Limb (tissue), 2 donors: ENCODE measurements at regions not wholly inside any gene's neighbourhood (a gene's known extent, or its start where the extent isn't known, plus 50 kb on each side); places are given as distances from the start of the nearest gene placed in this dataset.

Experiments
- DNase-seq, 2 donors: peaks; one replicate each; pipeline ENCODE4 v3.0.0-alpha.2; 2016; ENCODE audit errors: extremely low spot score in 2 of 2

- DNase-seq: peak in 1 of 2 donors; percentile 40
These were observed 313.9 kb upstream of the NWD2 start for GRCh38 chr4:36930562-36931111.

GRCh38 chr4:36944232-36944631 is 300.3 kb upstream of the NWD2 start:
- DNase-seq: no peak

GRCh38 chr4:36961420-36961819 is 283.1 kb upstream of the NWD2 start:
- no peak for DNase-seq

- DNase-seq: no peak
These were observed 277.6 kb upstream of the NWD2 start for GRCh38 chr4:36966756-36967460.

- no peak for DNase-seq
These were observed 265.0 kb upstream of the NWD2 start for GRCh38 chr4:36979533-36979932.

- DNase-seq: no peak
These were observed 254.2 kb upstream of the NWD2 start for GRCh38 chr4:36990128-36990872.

GRCh38 chr4:36997727-36998126 is 246.8 kb upstream of the NWD2 start:
- no peak for DNase-seq

- no peak for DNase-seq
These were observed 244.3 kb upstream of the NWD2 start for GRCh38 chr4:37000281-37000680.

- DNase-seq: no peak
These were observed 242.7 kb upstream of the NWD2 start for GRCh38 chr4:37001688-37002436.

GRCh38 chr4:37002625-37003024 is 241.9 kb upstream of the NWD2 start:
- DNase-seq: no peak

- no peak for DNase-seq
These were observed 236.3 kb upstream of the NWD2 start for GRCh38 chr4:37008199-37008598.

GRCh38 chr4:37014584-37014983 is 230.0 kb upstream of the NWD2 start:
- DNase-seq: no peak

GRCh38 chr4:37015391-37015790 is 229.2 kb upstream of the NWD2 start:
- no peak for DNase-seq

- DNase-seq: no peak
These were observed 221.0 kb upstream of the NWD2 start for GRCh38 chr4:37023504-37023903.

GRCh38 chr4:37023996-37024395 is 220.5 kb upstream of the NWD2 start:
- DNase-seq: no peak

GRCh38 chr4:37040816-37041215 is 203.7 kb upstream of the NWD2 start:
- no peak for DNase-seq

- DNase-seq: no peak
These were observed 201.2 kb upstream of the NWD2 start for GRCh38 chr4:37043342-37043741.

- no peak for DNase-seq
These were observed 193.4 kb upstream of the NWD2 start for GRCh38 chr4:37051111-37051510.

- DNase-seq: no peak
These were observed 192.7 kb upstream of the NWD2 start for GRCh38 chr4:37051866-37052265.

GRCh38 chr4:37054531-37055077 is 189.9 kb upstream of the NWD2 start:
- no peak for DNase-seq

GRCh38 chr4:37058826-37059225 is 185.7 kb upstream of the NWD2 start:
- no peak for DNase-seq

- DNase-seq: peak in 1 of 2 donors; percentile 6
These were observed 178.4 kb upstream of the NWD2 start for GRCh38 chr4:37066159-37066558.
